ENCODE measurements at regions not wholly inside any gene's neighbourhood (a gene's known extent, or its start where the extent isn't known, plus 50 kb on each side); places are given as distances from the start of the nearest gene placed in this dataset.

DNA sequence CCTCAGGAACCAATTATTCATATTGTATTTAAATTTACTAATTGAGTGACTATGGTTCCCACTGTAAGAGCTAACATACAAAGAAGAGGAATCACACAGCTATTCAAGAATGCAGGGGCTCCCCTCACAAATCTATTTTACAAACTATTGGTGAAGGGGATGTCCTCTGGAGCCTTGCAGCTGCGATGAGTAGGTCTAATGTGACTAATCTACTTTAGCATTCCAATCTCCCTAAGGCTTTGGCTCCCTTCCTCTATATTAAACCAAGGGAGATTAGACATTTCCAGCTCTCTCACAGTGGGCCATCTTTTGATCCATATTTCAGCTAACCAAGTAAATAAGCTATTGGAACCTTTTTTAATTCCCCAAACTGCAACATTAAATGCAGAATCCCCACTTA lies 514.2 kb upstream of the BCHE start:
- no peaks in the 10 kb centered on the region for H3K36me3 Mint-ChIP-seq
- no peaks in the 10 kb centered on the region for H3K4me1 Mint-ChIP-seq
- no peak for ATAC-seq
- H3K27ac Mint-ChIP-seq: no peak overlapping the region
- H3K4me3 Mint-ChIP-seq: no peak overlapping the region
- no peaks in the 10 kb centered on the region for H3K27me3 Mint-ChIP-seq
- peaks cover 5% of the 10 kb centered on the region for H3K9me3 Mint-ChIP-seq

GRCh38 chr3:166340604-166341266 lies 503.5 kb upstream of the BCHE start:
- Mint-ChIP-seq H3K36me3 (no peaks in the 10 kb centered on the region), H3K9me3 (peaks cover 4% of the 10 kb centered on the region), H3K27me3 (no peaks in the 10 kb centered on the region)

DNA sequence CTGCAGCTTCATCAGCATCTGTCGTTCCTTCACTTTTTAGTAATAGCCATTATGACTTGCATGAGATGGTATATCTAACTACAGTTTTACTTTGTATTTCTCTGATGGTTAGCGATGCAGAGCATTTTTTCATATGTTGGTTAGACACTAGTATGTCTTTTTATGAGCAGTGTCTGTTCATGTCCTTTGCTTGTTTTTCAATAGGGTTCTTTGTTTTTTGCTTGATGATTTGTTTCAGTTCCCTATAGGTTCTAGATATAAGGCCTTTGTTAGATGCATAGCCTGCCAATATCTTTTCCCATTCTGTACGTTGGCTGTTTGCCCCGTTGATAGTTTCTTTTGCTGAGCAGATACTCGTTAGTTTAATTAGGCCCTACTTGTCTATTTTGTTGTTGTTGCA lies 487.2 kb upstream of the BCHE start:
- no peaks in the 10 kb centered on the region for H3K36me3 Mint-ChIP-seq
- no peak overlapping the region for H3K27ac Mint-ChIP-seq
- H3K4me1 Mint-ChIP-seq: no peaks in the 10 kb centered on the region
- H3K27me3 Mint-ChIP-seq: no peaks in the 10 kb centered on the region
- H3K4me3 Mint-ChIP-seq: no peak overlapping the region
- H3K9me3 Mint-ChIP-seq: no peaks in the 10 kb centered on the region
- ATAC-seq: no peak

More at GRCh38 chr3:166340604-166341266, 503.5 kb upstream of the BCHE start:
- H3K27ac Mint-ChIP-seq: no peak overlapping the region
- no peak overlapping the region for H3K4me3 Mint-ChIP-seq
- no peak for ATAC-seq
- H3K4me1 Mint-ChIP-seq: no peaks in the 10 kb centered on the region

- no peak for ATAC-seq
- no peaks in the 10 kb centered on the region for H3K9me3 Mint-ChIP-seq
These were observed 485.2 kb upstream of the BCHE start for GRCh38 chr3:166322391-166322790.

DNA sequence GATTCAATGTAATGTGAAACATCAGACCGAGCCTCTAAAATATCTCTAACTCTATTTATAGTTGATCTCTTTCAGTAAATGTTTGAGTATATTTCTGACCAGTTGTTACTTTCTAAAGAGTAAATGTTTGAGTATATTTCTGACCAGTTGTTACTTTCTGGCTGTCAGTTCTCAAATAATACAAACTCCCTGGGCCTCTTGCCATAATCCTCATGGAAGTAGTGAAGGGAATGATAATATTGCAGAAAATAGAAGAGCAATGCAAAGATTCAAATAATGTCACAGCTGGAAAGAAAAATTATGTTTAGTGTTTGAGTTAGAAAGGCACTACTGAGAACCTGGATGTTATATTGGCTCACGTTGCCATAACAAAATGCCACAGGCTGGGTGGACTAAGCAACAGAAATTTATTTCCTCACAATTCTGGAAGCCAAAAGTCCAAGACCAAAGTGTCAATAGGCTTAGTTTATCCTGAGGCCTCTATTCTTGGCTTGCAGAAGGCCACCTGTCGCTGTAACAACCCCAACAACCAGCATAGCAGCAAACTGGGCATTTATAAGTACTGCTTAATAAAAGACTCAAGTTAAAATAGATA lies 470.6 kb upstream of the BCHE start:
- Mint-ChIP-seq H3K4me3 (no peak overlapping the region), H3K9me3 (no peaks in the 10 kb centered on the region), H3K36me3 (no peaks in the 10 kb centered on the region), H3K27ac (no peak overlapping the region), H3K27me3 (no peaks in the 10 kb centered on the region), H3K4me1 (no peaks in the 10 kb centered on the region)
- ATAC-seq: no peak

More at GRCh38 chr3:166322391-166322790, 485.2 kb upstream of the BCHE start:
- H3K36me3 Mint-ChIP-seq: no peaks in the 10 kb centered on the region
- no peaks in the 10 kb centered on the region for H3K4me1 Mint-ChIP-seq
- H3K27ac Mint-ChIP-seq: no peak overlapping the region
- no peak overlapping the region for H3K4me3 Mint-ChIP-seq
- no peaks in the 10 kb centered on the region for H3K27me3 Mint-ChIP-seq

- H3K4me1 Mint-ChIP-seq: no peaks in the 10 kb centered on the region
- no peak overlapping the region for H3K4me3 Mint-ChIP-seq
- peaks cover 3% of the 10 kb centered on the region for H3K9me3 Mint-ChIP-seq
- no peak for ATAC-seq
- H3K36me3 Mint-ChIP-seq: no peaks in the 10 kb centered on the region
- H3K27me3 Mint-ChIP-seq: no peaks in the 10 kb centered on the region
- H3K27ac Mint-ChIP-seq: no peak overlapping the region
These were observed 467.4 kb upstream of the BCHE start for GRCh38 chr3:166304584-166304983.

DNA sequence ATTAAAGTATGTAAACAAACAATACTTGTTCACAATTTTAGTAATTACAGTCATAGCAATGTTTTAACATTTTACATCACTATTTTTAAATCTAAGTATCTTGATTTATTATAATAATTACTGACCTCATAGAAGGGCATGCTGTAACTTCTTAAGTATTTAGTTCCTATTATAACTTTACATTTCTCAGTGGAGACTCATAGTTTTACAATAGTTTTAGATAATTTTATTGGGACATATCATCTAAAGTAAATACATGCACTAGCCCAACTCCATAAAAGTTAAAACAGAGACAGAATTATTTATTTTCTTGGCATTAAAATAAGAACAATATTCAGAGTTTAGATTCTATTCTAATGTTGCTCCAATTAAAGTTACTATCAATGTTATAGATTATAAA lies 466.5 kb upstream of the BCHE start:
- no peak overlapping the region for H3K27ac Mint-ChIP-seq
- ATAC-seq: no peak
- H3K4me3 Mint-ChIP-seq: no peak overlapping the region

GRCh38 chr3:166302331-166302730 lies 465.1 kb upstream of the BCHE start:
- Mint-ChIP-seq H3K9me3 (peaks cover 3% of the 10 kb centered on the region), H3K4me3 (no peak overlapping the region), H3K27me3 (no peaks in the 10 kb centered on the region), H3K27ac (no peak overlapping the region), H3K36me3 (no peaks in the 10 kb centered on the region), H3K4me1 (no peaks in the 10 kb centered on the region)
- ATAC-seq: no peak

More for the DNA sequence above, 466.5 kb upstream of the BCHE start:
- H3K27me3 Mint-ChIP-seq: no peaks in the 10 kb centered on the region
- peaks cover 3% of the 10 kb centered on the region for H3K9me3 Mint-ChIP-seq
- H3K36me3 Mint-ChIP-seq: no peaks in the 10 kb centered on the region
- H3K4me1 Mint-ChIP-seq: no peaks in the 10 kb centered on the region

DNA sequence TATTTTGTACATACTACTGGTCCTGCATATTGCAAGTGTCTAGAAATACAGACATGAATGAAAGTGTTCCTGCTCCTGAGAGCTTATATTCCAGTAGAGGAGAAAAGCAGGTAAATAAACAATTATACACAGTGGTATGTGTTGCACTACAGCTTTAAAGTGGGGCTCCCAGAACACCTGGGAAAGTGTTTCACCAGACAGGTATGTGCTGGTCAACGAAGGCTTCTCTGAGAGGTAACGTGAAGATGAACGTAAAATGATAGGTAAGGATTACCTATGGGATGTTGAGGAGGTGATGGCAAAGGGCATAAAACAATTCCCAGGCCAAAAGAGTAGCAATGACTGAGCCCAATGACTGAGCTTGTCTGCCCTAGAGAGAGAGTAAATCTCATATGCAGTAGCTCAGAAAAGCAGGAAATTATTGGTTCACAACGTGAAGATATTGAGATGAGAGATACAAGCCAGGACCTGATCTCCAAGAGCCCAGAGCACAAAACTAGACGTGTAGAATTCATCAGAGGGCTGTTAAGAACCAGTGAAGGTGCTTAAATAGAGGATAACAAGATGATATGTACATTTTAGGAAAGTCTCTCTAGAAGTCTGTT lies 459.1 kb upstream of the BCHE start:
- Mint-ChIP-seq H3K27me3 (no peaks in the 10 kb centered on the region), H3K9me3 (peaks cover 4% of the 10 kb centered on the region), H3K4me3 (no peak overlapping the region), H3K36me3 (no peaks in the 10 kb centered on the region), H3K4me1 (no peaks in the 10 kb centered on the region), H3K27ac (no peak overlapping the region)
- no peak for ATAC-seq

DNA sequence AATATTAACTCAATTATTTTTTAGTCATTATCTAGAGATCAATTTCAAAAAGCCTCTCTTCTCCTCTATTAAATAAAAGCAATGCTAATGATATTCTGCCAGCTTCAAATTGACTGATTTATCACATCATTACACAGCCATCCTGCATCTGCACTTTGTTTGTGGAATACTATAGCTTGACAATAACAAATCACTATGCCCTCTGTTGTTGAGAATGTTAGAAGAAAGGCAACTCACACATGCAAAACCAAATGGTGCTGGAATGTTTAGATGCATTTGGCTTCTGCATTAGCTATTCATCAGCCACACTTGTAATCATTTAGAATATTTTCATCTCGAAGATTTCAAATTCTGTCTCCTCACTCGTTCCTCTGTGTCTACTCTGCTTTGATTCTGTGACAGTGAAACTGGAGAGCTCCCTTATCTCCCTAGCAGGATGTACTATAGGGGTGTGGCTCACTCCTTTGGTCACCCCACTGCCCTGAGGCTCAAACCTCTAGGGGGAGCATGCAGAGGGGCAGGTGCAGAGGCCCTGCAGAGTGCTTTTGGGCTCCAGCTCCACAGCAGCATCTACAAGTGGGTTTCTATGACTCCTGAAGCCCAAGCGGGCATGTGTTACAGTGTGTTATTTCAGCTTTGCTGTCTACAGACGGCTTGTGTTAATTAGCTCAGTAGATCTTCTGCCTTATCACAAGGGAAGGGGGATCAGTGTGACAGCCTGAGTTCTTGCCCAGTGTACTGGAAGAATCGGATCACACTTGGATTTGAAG lies 454.1 kb upstream of the BCHE start:
- Mint-ChIP-seq H3K9me3 (peaks cover 4% of the 10 kb centered on the region), H3K4me1 (no peaks in the 10 kb centered on the region), H3K36me3 (no peaks in the 10 kb centered on the region), H3K4me3 (no peak overlapping the region), H3K27me3 (no peaks in the 10 kb centered on the region), H3K27ac (no peak overlapping the region)
- ATAC-seq: peak; percentile 36

- no peaks in the 10 kb centered on the region for H3K4me1 Mint-ChIP-seq
- ATAC-seq: no peak
These were observed 447.8 kb upstream of the BCHE start for GRCh38 chr3:166285001-166285400.

DNA sequence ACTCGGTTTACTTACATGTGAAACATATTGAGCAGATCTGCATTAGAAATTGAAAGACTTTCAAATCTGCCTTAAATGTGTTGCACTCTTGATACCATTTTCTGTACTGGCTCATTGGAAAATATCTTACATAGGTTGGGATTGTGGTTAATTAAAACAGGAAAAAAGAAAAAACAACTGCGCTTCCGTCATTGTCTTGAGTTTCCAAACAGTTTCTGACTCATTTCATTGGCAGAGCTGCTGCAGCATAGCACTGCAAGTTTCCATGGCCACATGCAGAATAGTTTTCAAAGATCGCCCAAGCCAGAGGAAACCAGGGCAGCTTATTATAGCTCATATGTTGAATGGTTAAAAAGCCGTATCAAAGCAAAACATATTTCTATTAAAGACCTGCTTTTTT lies 446.6 kb upstream of the BCHE start:
- H3K27ac Mint-ChIP-seq: no peak overlapping the region
- no peaks in the 10 kb centered on the region for H3K4me1 Mint-ChIP-seq
- no peaks in the 10 kb centered on the region for H3K36me3 Mint-ChIP-seq
- H3K9me3 Mint-ChIP-seq: peaks cover 4% of the 10 kb centered on the region
- H3K27me3 Mint-ChIP-seq: no peaks in the 10 kb centered on the region
- ATAC-seq: no peak
- no peak overlapping the region for H3K4me3 Mint-ChIP-seq

More at GRCh38 chr3:166285001-166285400, 447.8 kb upstream of the BCHE start:
- Mint-ChIP-seq H3K4me3 (no peak overlapping the region), H3K27ac (no peak overlapping the region), H3K9me3 (peaks cover 4% of the 10 kb centered on the region), H3K27me3 (no peaks in the 10 kb centered on the region), H3K36me3 (no peaks in the 10 kb centered on the region)

- no peak overlapping the region for H3K4me3 Mint-ChIP-seq
- no peak for ATAC-seq
These were observed 445.7 kb upstream of the BCHE start for GRCh38 chr3:166282931-166283330.

DNA sequence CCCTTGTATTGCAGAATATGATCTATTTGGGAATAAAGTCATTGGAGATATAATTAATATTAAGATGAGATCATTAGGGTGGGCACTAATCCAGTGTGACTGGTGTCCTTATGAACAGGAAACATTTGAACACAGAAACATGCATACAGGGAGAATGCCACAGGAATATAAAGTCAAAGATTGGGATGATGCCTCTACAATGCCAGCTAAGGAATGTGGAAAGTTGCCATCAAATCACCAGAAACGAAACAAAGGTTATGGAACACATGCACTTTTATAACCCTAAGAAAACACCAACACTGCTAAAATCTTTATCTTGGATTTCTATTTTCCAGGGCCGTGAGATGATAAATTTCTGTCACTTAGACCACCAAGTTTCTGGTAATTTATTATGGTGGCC lies 442.4 kb upstream of the BCHE start:
- Mint-ChIP-seq H3K27ac (no peak overlapping the region), H3K4me3 (no peak overlapping the region), H3K27me3 (no peaks in the 10 kb centered on the region), H3K4me1 (no peaks in the 10 kb centered on the region), H3K9me3 (peaks cover 4% of the 10 kb centered on the region), H3K36me3 (no peaks in the 10 kb centered on the region)
- no peak for ATAC-seq

More at GRCh38 chr3:166282931-166283330, 445.7 kb upstream of the BCHE start:
- H3K9me3 Mint-ChIP-seq: peaks cover 4% of the 10 kb centered on the region
- no peak overlapping the region for H3K27ac Mint-ChIP-seq
- H3K27me3 Mint-ChIP-seq: no peaks in the 10 kb centered on the region
- no peaks in the 10 kb centered on the region for H3K36me3 Mint-ChIP-seq
- H3K4me1 Mint-ChIP-seq: no peaks in the 10 kb centered on the region

DNA sequence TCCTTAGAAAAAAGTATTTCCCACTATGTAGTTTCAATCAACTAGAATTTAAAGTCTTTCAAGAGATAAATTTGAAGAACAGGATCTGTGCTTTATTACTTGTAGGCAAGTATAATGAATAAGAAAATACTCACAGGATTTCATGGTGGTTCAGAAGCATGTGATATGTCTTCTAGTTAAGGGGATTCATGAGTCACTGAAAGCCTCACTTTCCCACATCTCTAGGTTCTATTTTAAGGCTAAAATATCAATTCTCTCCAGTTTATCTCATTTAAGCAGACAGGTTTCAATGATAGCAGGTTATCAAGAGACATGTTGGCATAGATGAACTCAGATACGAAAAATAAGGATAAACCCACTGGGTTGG lies 437.8 kb upstream of the BCHE start:
- Mint-ChIP-seq H3K27me3 (no peaks in the 10 kb centered on the region), H3K9me3 (no peaks in the 10 kb centered on the region), H3K27ac (no peak overlapping the region), H3K36me3 (no peaks in the 10 kb centered on the region), H3K4me1 (no peaks in the 10 kb centered on the region), H3K4me3 (no peak overlapping the region)
- ATAC-seq: no peak
